Fibroblast of lung (primary cell): ENCODE measurements at regions not wholly inside any gene's neighbourhood (a gene's known extent, or its start where the extent isn't known, plus 50 kb on each side); places are given as distances from the start of the nearest gene placed in this dataset.

Experiments used
- DNase-seq, 2 donors: peaks; one replicate each; pipeline versions ENCODE4 v3.0.0 to v3.0.0-alpha.2; 2010; ENCODE audit warnings: low read depth in 2 of 2
- H2AFZ ChIP-seq: 2 replicates; pipeline ENCODE4 v1.5.1; 2012; ENCODE audit warnings: low read length, control low read depth, inconsistent platforms
- H3K27ac ChIP-seq: 2 replicates; pipeline ENCODE4 v1.5.1; 2011; ENCODE audit warnings: low read length, control low read depth; ENCODE audit not compliant: insufficient read depth
- H3K27me3 ChIP-seq: 2 replicates; pipeline ENCODE4 v1.5.1; 2011; ENCODE audit warnings: mild to moderate bottlenecking, low read length; ENCODE audit not compliant: control insufficient read depth, insufficient read depth
- H3K36me3 ChIP-seq: 2 replicates; pipeline ENCODE4 v1.5.1; 2011; ENCODE audit warnings: low read length; ENCODE audit not compliant: control insufficient read depth, insufficient read depth
- H3K4me1 ChIP-seq: 2 replicates; pipeline ENCODE4 v1.5.1; 2011; ENCODE audit warnings: low read length; ENCODE audit not compliant: control insufficient read depth, insufficient read depth; ENCODE audit errors: extremely low read depth
- H3K4me2 ChIP-seq: 2 replicates; pipeline ENCODE4 v1.5.1; 2011; ENCODE audit warnings: low read length, control low read depth; ENCODE audit not compliant: insufficient read depth; ENCODE audit errors: extremely low read depth
- H3K4me3 ChIP-seq, 4 experiments: fragments of 200-600 bp in 1 of 4; sonication (generic) in 1 of 4; replicated peaks in 1 of 4; 2 replicates each; pipeline ENCODE4 v1.5.1; 2011 to 2016; ENCODE audit warnings: low read length in 4 of 4, low read depth in 3 of 4, mild to moderate bottlenecking in 3 of 4, control low read depth in 2 of 4, inconsistent platforms in 1 of 4, mixed read lengths in 1 of 4; ENCODE audit not compliant: insufficient read depth in 1 of 4; ENCODE audit errors: control extremely low read depth in 1 of 4
- H3K79me2 ChIP-seq: 2 replicates; pipeline ENCODE4 v1.5.1; 2012; ENCODE audit warnings: mild to moderate bottlenecking, low read length, inconsistent platforms; ENCODE audit not compliant: control insufficient read depth, insufficient read depth
- H3K9ac ChIP-seq: 2 replicates; pipeline ENCODE4 v1.5.1; 2011; ENCODE audit warnings: mild to moderate bottlenecking, low read length, control low read depth; ENCODE audit not compliant: insufficient read depth
- H3K9me3 ChIP-seq: 2 replicates; pipeline ENCODE4 v1.5.1; 2012; ENCODE audit warnings: low read depth, low read length; ENCODE audit not compliant: control insufficient read depth, insufficient read depth
- H4K20me1 ChIP-seq: 2 replicates; pipeline ENCODE4 v1.5.1; 2011; ENCODE audit warnings: low read length; ENCODE audit not compliant: control insufficient read depth, insufficient read depth; ENCODE audit errors: extremely low read depth
- CTCF ChIP-seq, 2 donors: IDR thresholded peaks in 1 of 2; conservative IDR thresholded peaks in 1 of 2; 1 replicate in 1 of 2; 2 replicates in 1 of 2; pipeline ENCODE4 v1.5.1; 2011 to 2012; ENCODE audit warnings: low read length in 2 of 2, control low read depth in 1 of 2, inconsistent platforms in 1 of 2, low read depth in 1 of 2, mild to moderate bottlenecking in 1 of 2
- EZH2 ChIP-seq: IDR thresholded peaks from 2 replicates; pipeline ENCODE4 v1.5.1; 2012; ENCODE audit warnings: low read length, control low read depth, mild to moderate bottlenecking; ENCODE audit errors: missing control alignments

GRCh38 chr14:80427101-80427500 lies 215.8 kb upstream of the DIO2 start:
- Histone ChIP-seq H3K9me3 (no peaks in the 10 kb centered on the region), H3K4me2 (no peak overlapping the region), H3K36me3 (no peaks in the 10 kb centered on the region), H3K4me3 (no peak overlapping the region), H3K27me3 (no peaks in the 10 kb centered on the region), H2AFZ (no peak overlapping the region), H3K79me2 (no peaks in the 10 kb centered on the region), H4K20me1 (no peaks in the 10 kb centered on the region), H3K9ac (no peak overlapping the region), H3K27ac (no peak overlapping the region), H3K4me1 (no peaks in the 10 kb centered on the region)
- peak; percentile 61 to 75 for DNase-seq
- TF ChIP-seq EZH2 (no peak), CTCF (conservative IDR thresholded peaks at IDR 0.05 in 1 of 2, IDR thresholded peaks at IDR 0.05 in 1 of 2; ENCODE audit: low read depth in 1 of 2, low read length in 2 of 2) (no peak)

GRCh38 chr14:80426683-80427082 lies 215.4 kb upstream of the DIO2 start:
- H3K4me3 ChIP-seq, result no peak overlapping the region
- H2AFZ ChIP-seq, result no peak overlapping the region
- no peak overlapping the region for H3K27ac ChIP-seq
- no peaks in the 10 kb centered on the region for H3K27me3 ChIP-seq
- DNase-seq, result peak; percentile 47 to 58
- no peaks in the 10 kb centered on the region for H3K79me2 ChIP-seq
- no peak overlapping the region for H3K4me2 ChIP-seq
- no peak overlapping the region for H3K9ac ChIP-seq
- TF ChIP-seq EZH2, result no peak
- TF ChIP-seq CTCF (conservative IDR thresholded peaks at IDR 0.05 in 1 of 2, IDR thresholded peaks at IDR 0.05 in 1 of 2; ENCODE audit: low read depth in 1 of 2, low read length in 2 of 2), result no peak
- no peaks in the 10 kb centered on the region for H4K20me1 ChIP-seq
- no peaks in the 10 kb centered on the region for H3K36me3 ChIP-seq
- no peaks in the 10 kb centered on the region for H3K9me3 ChIP-seq
- H3K4me1 ChIP-seq, result no peaks in the 10 kb centered on the region

- Histone ChIP-seq H2AFZ (no peak overlapping the region), H3K27ac (peak overlapping the region; percentile 22), H3K9me3 (no peaks in the 10 kb centered on the region), H4K20me1 (no peaks in the 10 kb centered on the region), H3K79me2 (no peaks in the 10 kb centered on the region), H3K4me2 (no peak overlapping the region), H3K4me1 (no peaks in the 10 kb centered on the region), H3K4me3 (no peak overlapping the region), H3K27me3 (no peaks in the 10 kb centered on the region), H3K9ac (no peak overlapping the region), H3K36me3 (no peaks in the 10 kb centered on the region)
- TF ChIP-seq CTCF (conservative IDR thresholded peaks at IDR 0.05 in 1 of 2, IDR thresholded peaks at IDR 0.05 in 1 of 2; ENCODE audit: low read depth in 1 of 2, low read length in 2 of 2) (no peak), EZH2 (no peak)
- peak; percentile 93 to 100 for DNase-seq
Measured at GRCh38 chr14:80425686-80426085, 214.4 kb upstream of the DIO2 start.
